ENCODE measurements at regions not wholly inside any gene's neighbourhood (a gene's known extent, or its start where the extent isn't known, plus 50 kb on each side); places are given as distances from the start of the nearest gene placed in this dataset.

GRCh38 chr19:5262721-5263120, 77.9 kb downstream of the PTPRS start:
- TF ChIP-seq POLR2A (IDR thresholded peaks at IDR 0.05): no peak
- TF ChIP-seq, protein P1, sequence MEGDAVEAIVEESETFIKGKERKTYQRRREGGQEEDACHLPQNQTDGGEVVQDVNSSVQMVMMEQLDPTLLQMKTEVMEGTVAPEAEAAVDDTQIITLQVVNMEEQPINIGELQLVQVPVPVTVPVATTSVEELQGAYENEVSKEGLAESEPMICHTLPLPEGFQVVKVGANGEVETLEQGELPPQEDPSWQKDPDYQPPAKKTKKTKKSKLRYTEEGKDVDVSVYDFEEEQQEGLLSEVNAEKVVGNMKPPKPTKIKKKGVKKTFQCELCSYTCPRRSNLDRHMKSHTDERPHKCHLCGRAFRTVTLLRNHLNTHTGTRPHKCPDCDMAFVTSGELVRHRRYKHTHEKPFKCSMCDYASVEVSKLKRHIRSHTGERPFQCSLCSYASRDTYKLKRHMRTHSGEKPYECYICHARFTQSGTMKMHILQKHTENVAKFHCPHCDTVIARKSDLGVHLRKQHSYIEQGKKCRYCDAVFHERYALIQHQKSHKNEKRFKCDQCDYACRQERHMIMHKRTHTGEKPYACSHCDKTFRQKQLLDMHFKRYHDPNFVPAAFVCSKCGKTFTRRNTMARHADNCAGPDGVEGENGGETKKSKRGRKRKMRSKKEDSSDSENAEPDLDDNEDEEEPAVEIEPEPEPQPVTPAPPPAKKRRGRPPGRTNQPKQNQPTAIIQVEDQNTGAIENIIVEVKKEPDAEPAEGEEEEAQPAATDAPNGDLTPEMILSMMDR (IDR thresholded peaks at IDR 0.05): no peak

All from right lobe of liver (tissue), 4 donors.